Astrocyte (in vitro differentiated cells and primary cell): ENCODE measurements at regions not wholly inside any gene's neighbourhood (a gene's known extent, or its start where the extent isn't known, plus 50 kb on each side); places are given as distances from the start of the nearest gene placed in this dataset.

Source experiments
- EZH2 ChIP-seq: IDR thresholded peaks from 2 replicates; pipeline ENCODE4 v1.6.1; 2012; ENCODE audit warnings: mild to moderate bottlenecking, low read length, inconsistent platforms; ENCODE audit not compliant: insufficient read depth
- TF ChIP-seq, protein P1 (sequence below): IDR thresholded peaks from 2 replicates; pipeline ENCODE4 v1.5.1; 2011; ENCODE audit warnings: low read depth, mild to moderate bottlenecking, inconsistent platforms, low read length, moderate library complexity; ENCODE audit not compliant: insufficient read depth

DNA sequence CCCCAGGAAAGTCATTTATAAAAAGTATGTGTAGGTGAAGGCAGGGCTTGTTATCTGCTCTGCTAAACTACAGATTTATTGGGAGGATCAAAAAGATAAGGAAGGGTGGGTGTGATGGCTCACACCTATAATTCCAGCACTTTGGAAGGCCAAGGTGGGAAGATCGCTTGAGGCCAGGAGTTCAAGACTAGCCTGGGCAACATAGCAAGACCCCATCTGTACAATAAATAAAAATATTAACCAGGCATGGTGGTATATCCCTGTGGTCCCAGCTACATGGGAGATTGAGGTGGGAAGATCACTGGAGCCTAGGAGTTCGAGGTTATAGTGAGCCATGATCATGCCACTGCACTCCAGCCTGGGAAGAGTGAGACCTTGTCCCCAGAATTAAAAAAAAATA is 86.4 kb downstream of the NENF start:
- TF ChIP-seq, protein P1, sequence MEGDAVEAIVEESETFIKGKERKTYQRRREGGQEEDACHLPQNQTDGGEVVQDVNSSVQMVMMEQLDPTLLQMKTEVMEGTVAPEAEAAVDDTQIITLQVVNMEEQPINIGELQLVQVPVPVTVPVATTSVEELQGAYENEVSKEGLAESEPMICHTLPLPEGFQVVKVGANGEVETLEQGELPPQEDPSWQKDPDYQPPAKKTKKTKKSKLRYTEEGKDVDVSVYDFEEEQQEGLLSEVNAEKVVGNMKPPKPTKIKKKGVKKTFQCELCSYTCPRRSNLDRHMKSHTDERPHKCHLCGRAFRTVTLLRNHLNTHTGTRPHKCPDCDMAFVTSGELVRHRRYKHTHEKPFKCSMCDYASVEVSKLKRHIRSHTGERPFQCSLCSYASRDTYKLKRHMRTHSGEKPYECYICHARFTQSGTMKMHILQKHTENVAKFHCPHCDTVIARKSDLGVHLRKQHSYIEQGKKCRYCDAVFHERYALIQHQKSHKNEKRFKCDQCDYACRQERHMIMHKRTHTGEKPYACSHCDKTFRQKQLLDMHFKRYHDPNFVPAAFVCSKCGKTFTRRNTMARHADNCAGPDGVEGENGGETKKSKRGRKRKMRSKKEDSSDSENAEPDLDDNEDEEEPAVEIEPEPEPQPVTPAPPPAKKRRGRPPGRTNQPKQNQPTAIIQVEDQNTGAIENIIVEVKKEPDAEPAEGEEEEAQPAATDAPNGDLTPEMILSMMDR = no peak
- no peak for TF ChIP-seq EZH2
